HG02870 (cell line): ENCODE measurements at regions not wholly inside any gene's neighbourhood (a gene's known extent, or its start where the extent isn't known, plus 50 kb on each side); places are given as distances from the start of the nearest gene placed in this dataset.

Experiments
- ATAC-seq: cut with Tn5 transposase; IDR thresholded peaks from one replicate; pipeline ENCODE4 v1.9.1; 2021; ENCODE audit warnings: mild to moderate bottlenecking, moderate library complexity; ENCODE audit not compliant: unreplicated experiment

GRCh38 chr6:106773996-106774629, 144.7 kb downstream of the QRSL1 start:
- no peak for ATAC-seq

GRCh38 chr6:106773522-106773921, 144.1 kb downstream of the QRSL1 start:
- no peak for ATAC-seq

GRCh38 chr6:106772270-106773142, 143.1 kb downstream of the QRSL1 start:
- ATAC-seq, result no peak

GRCh38 chr6:106771822-106772221, 142.4 kb downstream of the QRSL1 start:
- no peak for ATAC-seq

- ATAC-seq, result no peak
Observed at GRCh38 chr6:106770663-106771062, 141.3 kb downstream of the QRSL1 start.

GRCh38 chr6:106770081-106770480, 140.7 kb downstream of the QRSL1 start:
- ATAC-seq, result no peak

GRCh38 chr6:106767271-106767670, 137.9 kb downstream of the QRSL1 start:
- ATAC-seq, result no peak

- no peak for ATAC-seq
Observed at GRCh38 chr6:106766201-106766600, 136.8 kb downstream of the QRSL1 start.

GRCh38 chr6:106765496-106765895, 136.1 kb downstream of the QRSL1 start:
- ATAC-seq, result no peak

GRCh38 chr6:106764353-106764980, 135.1 kb downstream of the QRSL1 start:
- ATAC-seq, result no peak

GRCh38 chr6:106763361-106763760, 134.0 kb downstream of the QRSL1 start:
- no peak for ATAC-seq

- no peak for ATAC-seq
Observed at GRCh38 chr6:106761160-106761559, 131.8 kb downstream of the QRSL1 start.

- no peak for ATAC-seq
Observed at GRCh38 chr6:106759112-106759511, 129.7 kb downstream of the QRSL1 start.

- ATAC-seq, result no peak
Observed at GRCh38 chr6:106757722-106758467, 128.5 kb downstream of the QRSL1 start.

- no peak for ATAC-seq
Observed at GRCh38 chr6:106757267-106757666, 127.9 kb downstream of the QRSL1 start.

GRCh38 chr6:106754215-106754614, 124.8 kb downstream of the QRSL1 start:
- ATAC-seq, result no peak

GRCh38 chr6:106752641-106753040, 123.3 kb downstream of the QRSL1 start:
- ATAC-seq, result no peak

GRCh38 chr6:106751501-106752252, 122.3 kb downstream of the QRSL1 start:
- no peak for ATAC-seq

GRCh38 chr6:106750946-106751345, 121.6 kb downstream of the QRSL1 start:
- ATAC-seq, result no peak

GRCh38 chr6:106750142-106750918, 121.0 kb downstream of the QRSL1 start:
- ATAC-seq, result no peak
